GM21528 (cell line): ENCODE measurements at regions not wholly inside any gene's neighbourhood (a gene's known extent, or its start where the extent isn't known, plus 50 kb on each side); places are given as distances from the start of the nearest gene placed in this dataset.

Experiments used
- ATAC-seq: cut with Tn5 transposase; IDR thresholded peaks from one replicate; pipeline ENCODE4 v1.9.1; 2021; ENCODE audit warnings: mild to moderate bottlenecking, moderate library complexity; ENCODE audit not compliant: unreplicated experiment, low FRiP score

DNA sequence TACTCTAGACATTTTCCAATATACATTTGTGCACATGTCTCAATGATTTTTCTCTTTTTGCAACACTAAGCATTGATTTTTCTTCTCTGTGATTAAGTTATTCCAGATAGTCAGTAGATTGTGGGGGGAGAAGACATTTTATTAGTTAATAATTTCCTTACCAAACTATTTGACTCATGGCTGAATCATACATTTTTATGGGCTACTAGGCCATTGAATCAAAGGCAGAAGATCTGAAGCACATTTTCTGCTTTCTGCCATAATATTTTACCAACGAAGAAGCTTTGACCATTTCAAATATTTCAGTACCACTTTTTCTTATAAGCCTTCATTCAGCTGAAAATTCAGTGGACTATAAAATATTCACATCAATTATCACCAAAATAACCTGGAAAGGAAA is 175.6 kb downstream of the IRX2 start:
- no peak for ATAC-seq

DNA sequence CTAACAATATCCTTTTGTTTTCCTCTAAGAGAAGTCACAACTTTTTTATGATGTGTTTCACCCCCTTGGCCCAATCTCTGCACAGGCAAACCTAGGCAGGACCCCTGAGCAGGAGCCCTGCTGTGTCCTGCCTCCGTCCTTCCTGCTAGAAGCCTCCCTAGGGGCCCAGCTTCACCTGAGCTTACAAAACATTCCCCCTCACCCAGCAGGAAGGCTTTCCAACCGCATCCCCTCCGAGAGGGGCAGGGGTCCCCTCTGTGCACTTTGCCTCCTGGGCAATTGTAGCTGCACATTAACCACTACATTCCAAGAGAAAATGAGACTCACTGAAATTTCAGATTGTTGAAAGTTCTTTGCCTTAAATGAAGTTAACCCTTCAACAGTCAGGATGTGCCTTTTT is 176.2 kb downstream of the IRX2 start:
- no peak for ATAC-seq

DNA sequence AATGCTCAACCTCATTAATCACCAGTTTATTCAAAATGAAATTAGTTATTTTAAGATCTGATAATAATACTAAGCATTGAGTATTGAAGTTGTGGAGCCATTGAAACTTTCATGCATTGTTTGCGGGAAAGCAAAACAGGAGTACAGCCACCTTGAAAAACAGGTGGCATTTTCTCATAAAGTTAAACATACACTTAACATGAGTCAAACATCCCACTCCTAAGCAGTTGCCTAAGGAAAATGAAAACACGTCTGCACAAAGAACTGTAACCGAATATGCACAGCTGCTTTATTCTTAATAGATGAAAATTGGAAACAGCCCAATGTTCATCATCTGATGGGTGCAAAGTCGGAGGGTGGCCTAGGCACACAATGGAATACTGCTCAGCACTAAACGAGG is 177.3 kb downstream of the IRX2 start:
- ATAC-seq, result no peak

DNA sequence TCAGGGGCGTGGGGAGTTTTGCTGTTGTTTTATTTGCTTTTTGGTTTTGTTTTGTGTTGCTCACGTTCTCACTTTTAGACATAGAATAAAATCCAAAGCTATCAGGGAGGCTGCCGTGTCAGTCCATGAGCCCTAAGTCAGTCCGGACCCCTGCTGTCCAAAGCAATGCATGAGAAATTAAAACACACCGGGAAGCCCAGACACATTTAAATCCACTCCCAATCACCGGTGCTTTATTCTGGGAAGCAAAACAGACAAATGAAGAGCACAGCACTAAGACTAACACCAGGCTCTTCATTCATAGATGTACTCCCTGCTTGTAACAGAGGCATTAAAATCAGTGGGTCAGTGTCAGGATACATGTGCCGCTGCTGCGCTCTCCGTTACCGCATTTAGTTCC is 180.9 kb downstream of the IRX2 start:
- ATAC-seq, result no peak

DNA sequence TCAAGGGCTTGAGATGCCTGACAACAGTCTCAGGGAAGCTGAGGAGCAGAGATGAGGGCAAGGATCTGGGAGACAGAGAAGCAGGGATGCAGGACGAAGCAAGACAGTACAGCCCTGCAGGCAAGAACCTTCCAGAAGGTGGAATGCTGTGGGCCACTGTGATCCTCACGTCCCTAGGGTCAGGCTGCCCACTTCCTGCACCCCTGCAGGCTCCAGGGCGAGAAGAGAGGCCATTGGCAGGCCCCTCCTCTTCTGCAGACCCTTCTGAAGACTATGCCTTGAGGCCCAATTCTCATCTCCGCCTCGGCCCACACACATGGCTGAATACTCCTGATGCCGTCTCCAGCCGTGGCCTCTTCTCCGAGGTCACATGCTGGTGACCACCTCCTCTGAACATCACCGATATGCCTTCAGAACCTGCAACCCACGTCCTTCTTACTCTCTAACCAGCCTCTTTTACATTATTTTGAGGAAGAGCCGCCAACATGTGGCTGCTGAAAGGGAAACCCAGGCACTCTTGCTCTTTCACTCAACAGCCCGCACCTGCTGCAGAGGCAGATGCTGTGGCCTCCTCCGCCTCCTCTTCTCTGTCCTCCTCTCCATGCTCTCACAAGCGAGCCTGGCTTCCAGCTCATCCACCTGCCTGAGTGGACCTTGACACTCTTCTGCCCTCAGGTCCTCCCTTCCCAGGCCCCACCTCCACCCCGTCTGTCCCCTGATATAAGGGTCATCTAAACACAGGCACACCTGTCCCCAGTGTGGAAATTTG is 181.5 kb downstream of the IRX2 start:
- ATAC-seq, result no peak

DNA sequence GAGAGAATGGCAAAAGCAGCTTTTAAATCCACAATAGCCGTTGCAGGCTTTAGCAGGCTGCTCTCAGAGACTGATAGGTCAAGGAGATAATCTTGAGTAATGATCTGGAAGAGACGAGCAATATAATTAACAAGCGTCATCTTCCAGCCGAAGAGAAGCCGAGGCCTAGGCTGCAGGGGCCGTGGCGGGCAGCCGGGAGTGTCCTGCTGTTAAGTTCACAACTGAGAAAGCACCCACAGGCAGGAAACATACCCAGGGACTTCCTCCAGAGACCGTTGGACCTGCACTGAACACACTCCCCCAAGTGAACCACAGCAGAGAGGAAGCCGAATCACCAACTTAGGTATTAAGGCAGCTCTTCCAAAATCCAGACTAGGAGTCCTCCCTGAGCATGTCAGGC is 182.3 kb downstream of the IRX2 start:
- ATAC-seq, result no peak

DNA sequence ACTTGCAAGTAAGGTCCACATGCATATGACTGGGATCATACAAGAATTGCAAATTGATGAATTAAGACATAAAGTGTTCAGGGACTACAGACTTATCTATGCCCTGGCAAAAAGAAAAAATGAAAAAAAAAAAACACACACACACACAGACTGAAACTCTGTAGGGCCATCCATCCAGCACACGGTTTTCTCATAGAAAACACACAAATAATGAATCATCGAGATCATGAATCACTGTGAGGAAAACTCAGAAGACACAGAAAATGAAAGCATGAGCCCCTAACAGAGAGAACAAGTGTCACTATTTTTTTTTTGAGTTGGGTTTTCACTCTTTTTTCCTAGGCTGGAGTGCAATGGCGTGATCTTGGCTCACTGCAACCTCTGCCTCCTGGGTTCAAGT is 185.2 kb downstream of the IRX2 start:
- no peak for ATAC-seq

DNA sequence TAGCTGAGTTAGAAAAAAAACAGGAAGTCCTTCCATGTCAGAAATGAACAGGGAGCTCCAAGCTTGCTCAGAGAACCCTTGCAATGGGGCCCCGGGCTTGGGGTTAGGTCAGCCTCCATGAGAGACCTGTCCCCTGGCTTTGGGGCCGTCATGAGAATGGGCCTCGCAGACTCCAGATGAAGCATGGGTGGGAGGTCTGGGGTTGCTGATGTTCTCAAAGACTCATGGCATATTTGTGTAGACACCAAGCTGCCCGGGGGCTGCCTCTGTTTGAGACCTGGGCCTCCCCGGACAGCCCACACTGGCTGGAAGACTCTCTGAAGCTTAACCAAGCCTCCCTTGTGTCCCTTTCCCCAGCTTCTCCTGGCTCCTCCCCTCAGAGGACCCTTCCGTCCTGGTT is 186.3 kb downstream of the IRX2 start:
- ATAC-seq, result no peak

DNA sequence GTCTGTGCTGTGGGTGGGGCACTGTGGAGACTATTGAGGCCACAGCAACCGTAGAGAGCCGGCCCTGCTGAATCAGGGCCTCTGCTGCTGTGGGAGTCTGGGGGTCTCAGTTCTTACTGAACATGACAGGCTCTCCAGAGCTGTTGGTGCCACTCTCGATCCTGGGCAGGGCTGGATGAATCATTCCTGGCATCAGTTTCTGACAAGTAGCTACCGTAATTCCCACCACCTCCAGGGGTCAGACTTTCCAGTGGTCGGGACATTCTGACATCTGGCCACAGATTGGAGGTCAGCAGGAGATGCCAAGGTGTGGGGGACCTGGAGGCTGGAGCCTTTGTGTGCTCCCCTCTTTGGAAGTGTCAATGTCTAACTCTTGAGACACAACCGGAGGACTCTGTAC is 188.4 kb downstream of the IRX2 start:
- no peak for ATAC-seq

DNA sequence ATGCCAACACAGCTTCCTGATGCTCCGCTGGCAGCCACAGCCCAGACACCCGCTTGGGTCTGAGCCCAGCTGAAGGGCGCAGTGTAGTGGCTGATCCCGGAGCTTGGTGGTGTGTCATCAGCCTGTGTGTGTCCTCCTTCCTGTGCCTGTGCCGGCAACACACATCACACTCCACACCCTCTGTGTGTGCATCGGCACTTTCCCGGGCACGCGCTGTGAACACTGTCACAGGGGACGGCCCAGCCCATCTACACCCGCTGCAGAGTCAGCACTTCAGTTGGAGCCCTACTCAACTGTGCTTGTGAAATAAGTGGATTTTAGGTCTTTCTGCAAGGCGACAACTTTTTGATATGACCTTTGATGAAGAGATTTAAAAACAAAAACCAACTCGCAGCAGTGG is 189.4 kb downstream of the IRX2 start:
- ATAC-seq, result no peak

DNA sequence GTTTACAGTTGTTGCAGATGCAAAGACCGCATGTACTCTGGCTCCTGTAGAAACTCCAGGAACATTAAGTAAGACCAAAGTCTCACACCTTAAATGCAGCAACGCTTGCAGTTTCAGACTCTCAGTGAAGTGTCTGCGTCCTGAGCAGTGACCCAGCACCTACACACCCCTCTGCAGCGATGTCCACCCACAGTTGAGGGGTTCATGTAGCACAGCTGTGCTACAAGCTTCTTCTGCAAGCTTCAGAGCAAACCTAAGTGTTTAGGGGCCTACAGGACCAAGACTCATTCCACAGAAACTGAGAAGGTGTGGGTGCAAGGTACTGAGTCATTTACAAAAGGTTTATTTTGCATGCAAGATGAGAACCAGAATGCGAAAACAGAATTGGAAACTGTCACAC is 191.0 kb downstream of the IRX2 start:
- ATAC-seq, result no peak

DNA sequence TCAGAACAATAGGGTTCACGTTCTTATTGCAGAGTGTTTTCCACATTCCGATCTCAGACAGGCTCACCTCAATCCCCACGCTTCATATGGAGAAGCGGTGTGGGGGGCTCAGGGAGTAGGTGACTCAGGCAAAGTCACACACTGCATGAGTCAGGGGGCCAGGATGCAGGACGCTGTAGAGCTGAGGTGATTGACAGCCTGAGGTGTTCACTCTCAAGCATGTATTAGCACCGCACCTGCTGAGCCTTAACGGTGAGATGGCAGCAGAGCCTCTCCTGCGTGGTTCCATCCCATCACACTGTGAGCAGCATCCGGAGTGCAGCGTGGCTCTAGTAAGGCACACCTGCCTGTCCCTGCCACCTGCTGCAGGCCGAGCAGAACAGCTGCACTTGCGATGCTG is 194.0 kb downstream of the IRX2 start:
- ATAC-seq, result no peak

DNA sequence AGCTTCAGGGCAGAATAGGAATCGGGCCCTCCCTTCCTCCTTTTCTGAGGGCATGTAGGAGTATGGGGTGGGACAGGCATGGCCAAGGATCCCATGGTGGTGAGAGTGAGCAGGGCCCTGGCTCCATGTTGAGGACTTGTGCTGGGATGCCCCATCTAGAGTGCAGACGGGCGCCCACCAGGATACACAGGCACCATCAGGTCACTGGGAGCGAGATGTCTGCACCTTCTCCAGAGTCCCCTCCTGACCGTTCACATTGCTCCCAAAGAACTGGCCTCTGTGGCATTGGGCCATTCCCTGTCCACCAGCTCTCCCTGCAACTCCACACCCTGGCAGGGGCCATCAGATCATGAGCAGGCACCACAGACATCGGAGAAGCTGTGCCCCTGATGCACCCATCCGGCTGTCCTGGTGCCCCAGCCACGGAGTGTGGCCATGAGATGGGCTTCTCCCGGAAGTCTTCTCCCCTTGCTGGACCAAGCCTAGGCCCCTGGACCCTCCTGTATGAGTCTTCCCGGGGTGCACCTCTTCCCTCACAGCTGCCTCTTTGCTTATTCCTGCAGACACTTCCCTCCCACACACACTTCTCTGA is 195.0 kb downstream of the IRX2 start:
- ATAC-seq, result no peak

DNA sequence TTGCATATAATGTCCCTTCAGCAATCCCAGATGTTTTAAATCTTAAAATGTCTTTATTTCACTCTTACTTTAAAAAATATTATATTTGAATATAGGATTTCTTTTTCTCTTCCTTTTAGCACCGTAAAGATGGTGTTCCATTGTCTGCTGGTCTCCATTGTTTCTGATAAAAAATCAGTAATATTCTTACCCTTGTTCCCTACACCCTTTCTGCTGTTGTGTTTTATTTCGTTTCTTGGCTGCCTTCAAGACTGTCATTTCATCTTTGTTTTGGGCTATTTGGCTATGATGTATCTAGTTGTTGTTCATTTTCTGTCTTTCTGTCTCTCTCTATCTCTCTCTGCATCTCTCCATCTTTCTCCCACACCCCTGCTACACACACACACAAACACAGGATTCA is 197.9 kb downstream of the IRX2 start:
- no peak for ATAC-seq

DNA sequence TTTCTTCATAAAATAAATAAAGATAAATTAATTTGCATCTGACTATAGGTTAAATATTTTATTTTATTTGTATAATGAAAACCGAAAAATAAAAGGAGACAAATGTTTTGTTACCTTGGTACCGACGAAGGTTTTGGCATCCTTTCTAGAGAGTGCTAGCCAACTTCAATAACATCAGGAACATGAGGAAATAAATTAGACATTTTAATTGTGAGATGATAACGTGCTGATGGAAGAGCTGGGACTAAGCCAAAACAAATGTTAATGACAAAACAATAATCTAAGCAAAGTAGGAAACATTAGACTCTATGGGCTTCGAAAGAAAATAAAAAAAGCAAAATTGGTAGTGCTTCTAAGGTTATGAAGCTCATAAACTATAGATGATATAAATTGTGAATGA is 201.0 kb downstream of the IRX2 start:
- no peak for ATAC-seq

DNA sequence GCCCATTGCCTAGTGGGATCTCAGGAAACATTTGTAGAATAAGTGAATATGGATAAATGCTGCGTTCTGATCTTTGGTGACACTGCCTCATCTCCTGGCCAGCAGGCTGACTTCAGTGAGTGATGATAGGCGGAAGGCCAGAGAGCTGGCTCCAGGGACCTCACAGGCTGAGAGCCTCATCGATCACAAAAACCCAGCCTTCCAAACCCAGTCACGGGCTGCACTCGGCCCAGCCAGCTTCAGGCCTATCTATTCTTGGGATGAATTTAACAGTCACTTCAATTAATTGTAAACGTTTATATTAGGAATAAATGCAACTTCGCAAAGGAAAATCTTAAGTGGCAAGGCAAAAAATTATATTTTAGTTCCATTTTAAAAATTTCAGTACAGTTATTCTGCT is 201.6 kb downstream of the IRX2 start:
- ATAC-seq, result no peak

DNA sequence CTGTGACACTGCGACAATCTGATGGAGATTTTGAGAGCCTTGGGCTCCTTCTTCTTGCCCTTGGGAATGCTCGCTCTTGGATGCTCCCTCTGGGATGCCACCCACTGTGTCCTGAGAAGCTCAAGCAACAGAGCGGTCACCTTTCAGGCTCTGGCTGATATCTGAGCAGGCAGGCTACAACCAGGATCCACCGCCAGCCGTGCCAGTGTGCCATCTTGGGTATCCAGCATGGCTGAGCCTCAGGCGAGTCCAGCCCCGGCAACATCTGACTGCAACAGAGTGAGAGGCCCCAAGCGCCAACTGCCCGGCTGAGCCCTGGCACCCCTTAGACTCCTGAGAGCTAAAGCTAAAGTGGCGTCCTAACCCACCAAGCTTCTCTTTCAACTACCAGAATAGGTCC is 202.1 kb downstream of the IRX2 start:
- ATAC-seq, result no peak

DNA sequence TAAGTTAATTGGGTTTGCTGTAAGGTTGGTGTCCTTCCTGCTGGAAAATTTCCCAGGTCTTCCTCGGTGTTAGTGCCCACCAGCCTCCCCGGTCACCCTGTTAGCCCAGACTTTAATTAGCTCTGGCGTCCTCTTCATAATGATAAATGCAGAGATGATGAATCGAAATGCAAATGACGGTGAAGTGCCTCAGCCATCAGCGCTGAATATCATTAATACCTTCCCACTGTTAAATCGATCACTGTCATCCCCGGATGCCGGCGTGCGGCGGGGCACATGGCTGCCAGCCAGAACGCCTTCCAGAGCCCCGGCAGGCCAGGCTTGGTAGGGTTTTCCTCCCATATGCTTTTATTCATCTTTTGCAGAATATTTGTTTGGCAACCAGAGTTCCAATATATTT is 204.5 kb downstream of the IRX2 start:
- no peak for ATAC-seq

DNA sequence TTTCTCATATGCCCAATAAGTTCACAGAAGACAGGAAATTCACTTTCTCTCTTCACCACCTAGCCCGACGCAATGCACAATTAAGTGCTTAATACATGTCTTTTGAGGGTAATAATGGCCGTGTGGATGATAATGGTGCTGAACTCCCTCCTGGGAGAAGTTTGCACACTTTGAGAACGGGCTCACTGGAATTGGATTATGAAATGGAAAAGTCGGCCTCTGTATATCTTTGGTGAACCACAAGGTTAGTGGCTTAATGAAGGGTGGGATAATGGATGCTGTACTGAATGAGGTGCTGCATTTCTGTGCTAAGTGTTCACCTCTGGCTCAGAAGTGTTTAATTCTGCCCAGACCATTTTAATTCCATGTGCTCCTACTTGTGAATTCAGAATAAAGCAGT is 207.5 kb downstream of the IRX2 start:
- ATAC-seq, result no peak

DNA sequence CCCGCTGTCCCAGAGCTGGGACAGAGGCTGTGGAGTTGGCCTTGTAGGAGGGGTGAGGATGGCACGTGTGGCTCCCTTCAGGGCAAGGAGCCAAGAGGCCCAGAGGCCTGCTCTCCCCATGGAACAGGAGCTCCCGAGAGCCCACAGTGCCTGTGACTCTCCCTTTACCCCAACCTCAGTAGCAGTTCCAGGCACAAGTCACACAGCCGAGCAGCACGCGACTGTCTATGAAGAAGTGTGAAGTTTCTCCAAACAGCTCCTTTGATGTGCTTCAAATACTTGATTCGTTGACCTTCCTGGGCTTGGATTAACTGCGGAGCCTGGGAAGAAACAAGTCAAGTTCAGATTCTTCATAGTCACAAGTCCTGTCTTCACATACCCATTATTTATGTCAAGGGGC is 208.7 kb downstream of the IRX2 start:
- ATAC-seq, result no peak

DNA sequence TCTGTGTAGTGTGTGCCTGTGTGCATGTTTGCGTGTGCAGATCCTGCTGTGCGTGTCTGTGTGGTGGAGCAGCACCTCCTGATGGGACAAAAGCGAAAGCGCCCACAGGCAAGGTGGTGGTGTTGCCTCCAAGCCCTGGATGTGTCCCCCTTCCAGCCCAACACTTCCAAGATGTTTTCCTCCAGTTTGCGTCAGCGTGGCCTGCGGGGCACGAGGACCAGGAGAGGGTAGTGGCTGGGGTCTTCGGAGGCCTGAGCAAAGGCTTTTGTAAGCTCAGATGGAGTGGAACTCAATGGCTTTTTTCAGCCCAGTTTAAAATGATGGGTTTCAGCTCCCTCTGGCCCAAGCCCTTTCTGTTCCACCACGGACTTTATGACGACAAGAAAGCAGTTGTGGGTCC is 209.5 kb downstream of the IRX2 start:
- no peak for ATAC-seq

DNA sequence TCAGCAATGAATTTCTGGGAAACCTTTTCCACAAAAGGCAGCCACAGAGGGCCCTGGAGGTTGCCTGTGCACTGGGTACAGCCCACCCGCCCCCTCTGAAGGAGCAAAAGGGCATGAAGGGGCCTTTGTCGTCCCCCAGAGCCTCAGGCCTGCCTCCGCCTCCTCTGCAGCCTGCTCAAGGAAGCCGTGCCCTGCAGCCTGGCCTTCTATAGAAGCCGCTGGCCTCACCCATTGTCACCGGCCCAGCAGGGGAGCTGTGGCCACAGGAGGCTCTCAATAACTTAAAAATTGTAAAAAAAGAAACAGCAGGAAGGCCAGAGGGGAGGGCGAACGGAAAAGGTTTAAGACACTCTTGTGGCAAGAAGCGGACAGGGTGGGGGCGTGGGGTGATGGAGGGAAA is 213.3 kb downstream of the IRX2 start:
- no peak for ATAC-seq
